Osteocyte (in vitro differentiated cells): ENCODE measurements at regions not wholly inside any gene's neighbourhood (a gene's known extent, or its start where the extent isn't known, plus 50 kb on each side); places are given as distances from the start of the nearest gene placed in this dataset.

Experiments
- DNase-seq: peaks from one replicate; pipeline ENCODE4 v3.0.0; 2021; ENCODE audit warnings: mixed read lengths; ENCODE audit not compliant: unreplicated experiment; ENCODE audit errors: extremely low spot score
- H3K27ac Mint-ChIP-seq: one replicate; pipeline ENCODE4 v1.8.0; 2021; ENCODE audit warnings: mild to moderate bottlenecking, mixed read lengths; ENCODE audit not compliant: unreplicated experiment
- H3K27me3 Mint-ChIP-seq: one replicate; pipeline ENCODE4 v1.8.0; 2021; ENCODE audit warnings: mixed read lengths; ENCODE audit not compliant: unreplicated experiment
- H3K36me3 Mint-ChIP-seq: one replicate; pipeline ENCODE4 v1.8.0; 2021; ENCODE audit warnings: mixed read lengths; ENCODE audit not compliant: unreplicated experiment
- H3K4me1 Mint-ChIP-seq: one replicate; pipeline ENCODE4 v1.8.0; 2021; ENCODE audit warnings: mixed read lengths; ENCODE audit not compliant: unreplicated experiment
- H3K4me3 Mint-ChIP-seq: one replicate; pipeline ENCODE4 v1.8.0; 2021; ENCODE audit warnings: mild to moderate bottlenecking, moderate library complexity, mixed read lengths; ENCODE audit not compliant: unreplicated experiment
- H3K9me3 Mint-ChIP-seq: one replicate; pipeline ENCODE4 v1.8.0; 2021; ENCODE audit warnings: mixed read lengths; ENCODE audit not compliant: unreplicated experiment
- CTCF ChIP-seq: fragments of 200-600 bp; sonication (generic); IDR thresholded peaks from 2 replicates; pipeline ENCODE4 v1.5.0; 2021; ENCODE audit warnings: antibody characterized with exemption, mild to moderate bottlenecking, moderate library complexity

DNA sequence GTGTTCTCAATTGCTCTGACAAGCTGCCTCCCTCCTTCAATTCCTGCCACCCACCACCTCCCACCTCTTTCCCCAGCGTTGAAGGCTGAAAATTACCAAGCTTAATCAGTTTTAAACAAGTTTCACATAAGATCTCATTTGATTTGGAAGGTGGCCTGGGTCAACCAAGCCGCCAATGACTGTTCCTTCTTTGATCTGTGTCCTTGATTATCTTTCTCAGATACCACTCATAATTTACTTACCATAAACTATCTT is 211.4 kb downstream of the SLIT2 start:
- no peaks in the 10 kb centered on the region for H3K9me3 Mint-ChIP-seq
- H3K27ac Mint-ChIP-seq, result no peak overlapping the region
- H3K27me3 Mint-ChIP-seq, result no peaks in the 10 kb centered on the region
- no peaks in the 10 kb centered on the region for H3K36me3 Mint-ChIP-seq
- H3K4me1 Mint-ChIP-seq, result peaks cover 8% of the 10 kb centered on the region
- no peak for TF ChIP-seq CTCF
- no peak for DNase-seq
- H3K4me3 Mint-ChIP-seq, result no peak overlapping the region

DNA sequence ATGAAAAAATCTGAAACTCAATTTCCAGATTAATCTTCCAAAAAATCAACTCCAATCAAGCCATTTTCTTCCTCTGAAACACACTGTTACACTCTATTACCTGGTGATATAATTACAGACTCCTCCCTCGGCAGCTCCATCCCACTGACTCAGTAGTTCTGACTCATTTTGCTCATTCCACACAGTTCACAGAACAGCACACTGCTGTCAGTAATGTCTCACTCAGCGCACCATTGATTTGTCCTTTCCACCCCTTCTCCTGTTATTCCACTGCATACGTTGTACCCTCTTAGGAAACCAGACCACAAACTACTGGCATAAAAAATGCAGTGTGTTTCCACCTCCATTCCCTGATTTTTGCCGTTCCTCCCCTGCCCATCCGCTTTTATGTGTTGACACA is 212.7 kb downstream of the SLIT2 start:
- H3K36me3 Mint-ChIP-seq, result no peaks in the 10 kb centered on the region
- DNase-seq, result no peak
- H3K27ac Mint-ChIP-seq, result no peak overlapping the region
- TF ChIP-seq CTCF, result no peak
- H3K27me3 Mint-ChIP-seq, result no peaks in the 10 kb centered on the region
- H3K9me3 Mint-ChIP-seq, result no peaks in the 10 kb centered on the region
- H3K4me3 Mint-ChIP-seq, result no peak overlapping the region
- H3K4me1 Mint-ChIP-seq, result peaks cover 8% of the 10 kb centered on the region

DNA sequence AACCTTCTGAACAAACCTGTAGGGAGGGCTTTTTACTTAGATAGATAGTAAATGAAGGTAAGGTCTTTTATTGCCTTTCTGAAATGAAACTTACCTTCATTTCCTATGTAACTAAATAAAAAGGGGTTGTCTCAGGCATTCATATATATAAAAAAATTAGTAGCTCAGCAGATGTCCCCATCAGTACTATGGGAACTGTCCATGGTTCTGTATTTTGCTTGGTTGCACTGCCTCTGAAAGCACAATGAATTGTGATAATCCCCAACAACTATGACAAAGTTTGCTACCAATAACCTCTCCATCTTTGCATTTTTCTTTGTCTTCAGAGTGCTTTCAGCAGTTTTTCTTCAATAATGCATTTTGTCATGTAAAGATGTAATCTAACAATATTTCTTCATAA is 222.4 kb downstream of the SLIT2 start:
- Mint-ChIP-seq H3K36me3 (no peaks in the 10 kb centered on the region), H3K9me3 (no peaks in the 10 kb centered on the region), H3K4me1 (no peaks in the 10 kb centered on the region), H3K27ac (no peak overlapping the region), H3K4me3 (no peak overlapping the region), H3K27me3 (no peaks in the 10 kb centered on the region)
- DNase-seq, result no peak
- no peak for TF ChIP-seq CTCF

- TF ChIP-seq CTCF, result no peak
- H3K27me3 Mint-ChIP-seq, result no peaks in the 10 kb centered on the region
- no peak overlapping the region for H3K27ac Mint-ChIP-seq
- no peak for DNase-seq
- no peaks in the 10 kb centered on the region for H3K4me1 Mint-ChIP-seq
- H3K4me3 Mint-ChIP-seq, result no peak overlapping the region
- H3K36me3 Mint-ChIP-seq, result no peaks in the 10 kb centered on the region
- H3K9me3 Mint-ChIP-seq, result no peaks in the 10 kb centered on the region
Measured at GRCh38 chr4:20478412-20478811, 221.8 kb upstream of the PACRGL start.

GRCh38 chr4:20480165-20480947 is 219.9 kb upstream of the PACRGL start:
- H3K27ac Mint-ChIP-seq, result no peak overlapping the region
- TF ChIP-seq CTCF, result no peak
- H3K4me3 Mint-ChIP-seq, result no peak overlapping the region
- H3K9me3 Mint-ChIP-seq, result no peaks in the 10 kb centered on the region
- H3K27me3 Mint-ChIP-seq, result no peaks in the 10 kb centered on the region
- H3K36me3 Mint-ChIP-seq, result peaks cover 2% of the 10 kb centered on the region
- no peaks in the 10 kb centered on the region for H3K4me1 Mint-ChIP-seq
- DNase-seq, result no peak
